ENCODE measurements at regions not wholly inside any gene's neighbourhood (a gene's known extent, or its start where the extent isn't known, plus 50 kb on each side); places are given as distances from the start of the nearest gene placed in this dataset.

DNA sequence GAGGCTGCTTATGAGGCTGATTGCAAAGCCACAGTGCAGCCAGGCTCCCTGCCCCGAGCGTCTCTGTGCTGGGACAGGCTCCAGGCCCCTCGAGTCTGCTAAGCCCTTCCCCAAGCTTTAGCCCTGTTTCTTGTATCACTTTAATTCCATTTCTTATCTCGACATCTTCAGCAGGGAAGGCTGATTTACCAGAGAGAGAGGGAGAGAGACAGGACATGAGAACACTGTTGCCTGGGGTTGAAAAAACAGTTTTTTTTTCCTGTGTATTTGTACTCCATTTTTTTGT, 386.5 kb downstream of the SMOC2 start:
- Histone ChIP-seq H3K36me3 (ENCODE audit: control insufficient read depth, insufficient read depth, low read length) (no peaks in the 10 kb centered on the region), H3K9me3 (ENCODE audit: control insufficient read depth, insufficient read depth, low read length) (no peaks in the 10 kb centered on the region), H3K4me3 (ENCODE audit: low read length) (no peak overlapping the region), H3K4me1 (ENCODE audit: control insufficient read depth, insufficient read depth, low read length) (no peaks in the 10 kb centered on the region), H3K27me3 (ENCODE audit: control insufficient read depth, insufficient read depth, low read length) (no peaks in the 10 kb centered on the region), H3K27ac (ENCODE audit: low read length) (no peak overlapping the region)
- 76% methylated on average over 3 of the region's 4 CpGs for WGBS (ENCODE audit: insufficient coverage)
- Mint-ChIP-seq H3K36me3 (no peaks in the 10 kb centered on the region), H3K27ac (peak overlapping the region in 1 of 2 donors; percentile 57), H3K4me3 (no peak overlapping the region), H3K27me3 (ENCODE audit: low read depth in 2 of 2) (no peaks in the 10 kb centered on the region), H3K4me1 (no peaks in the 10 kb centered on the region), H3K9me3 (no peaks in the 10 kb centered on the region)
- TF ChIP-seq, protein P1, sequence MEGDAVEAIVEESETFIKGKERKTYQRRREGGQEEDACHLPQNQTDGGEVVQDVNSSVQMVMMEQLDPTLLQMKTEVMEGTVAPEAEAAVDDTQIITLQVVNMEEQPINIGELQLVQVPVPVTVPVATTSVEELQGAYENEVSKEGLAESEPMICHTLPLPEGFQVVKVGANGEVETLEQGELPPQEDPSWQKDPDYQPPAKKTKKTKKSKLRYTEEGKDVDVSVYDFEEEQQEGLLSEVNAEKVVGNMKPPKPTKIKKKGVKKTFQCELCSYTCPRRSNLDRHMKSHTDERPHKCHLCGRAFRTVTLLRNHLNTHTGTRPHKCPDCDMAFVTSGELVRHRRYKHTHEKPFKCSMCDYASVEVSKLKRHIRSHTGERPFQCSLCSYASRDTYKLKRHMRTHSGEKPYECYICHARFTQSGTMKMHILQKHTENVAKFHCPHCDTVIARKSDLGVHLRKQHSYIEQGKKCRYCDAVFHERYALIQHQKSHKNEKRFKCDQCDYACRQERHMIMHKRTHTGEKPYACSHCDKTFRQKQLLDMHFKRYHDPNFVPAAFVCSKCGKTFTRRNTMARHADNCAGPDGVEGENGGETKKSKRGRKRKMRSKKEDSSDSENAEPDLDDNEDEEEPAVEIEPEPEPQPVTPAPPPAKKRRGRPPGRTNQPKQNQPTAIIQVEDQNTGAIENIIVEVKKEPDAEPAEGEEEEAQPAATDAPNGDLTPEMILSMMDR (IDR thresholded peaks at IDR 0.05) = no peak
- no peak for ATAC-seq
- no peak for DNase-seq
- intact Hi-C loops (cut with micrococcal nuclease) = loop anchor here (10.0 kb wide), 1 partner anchor 57 kb away; no protein-coding TSS in a partner anchor

DNA sequence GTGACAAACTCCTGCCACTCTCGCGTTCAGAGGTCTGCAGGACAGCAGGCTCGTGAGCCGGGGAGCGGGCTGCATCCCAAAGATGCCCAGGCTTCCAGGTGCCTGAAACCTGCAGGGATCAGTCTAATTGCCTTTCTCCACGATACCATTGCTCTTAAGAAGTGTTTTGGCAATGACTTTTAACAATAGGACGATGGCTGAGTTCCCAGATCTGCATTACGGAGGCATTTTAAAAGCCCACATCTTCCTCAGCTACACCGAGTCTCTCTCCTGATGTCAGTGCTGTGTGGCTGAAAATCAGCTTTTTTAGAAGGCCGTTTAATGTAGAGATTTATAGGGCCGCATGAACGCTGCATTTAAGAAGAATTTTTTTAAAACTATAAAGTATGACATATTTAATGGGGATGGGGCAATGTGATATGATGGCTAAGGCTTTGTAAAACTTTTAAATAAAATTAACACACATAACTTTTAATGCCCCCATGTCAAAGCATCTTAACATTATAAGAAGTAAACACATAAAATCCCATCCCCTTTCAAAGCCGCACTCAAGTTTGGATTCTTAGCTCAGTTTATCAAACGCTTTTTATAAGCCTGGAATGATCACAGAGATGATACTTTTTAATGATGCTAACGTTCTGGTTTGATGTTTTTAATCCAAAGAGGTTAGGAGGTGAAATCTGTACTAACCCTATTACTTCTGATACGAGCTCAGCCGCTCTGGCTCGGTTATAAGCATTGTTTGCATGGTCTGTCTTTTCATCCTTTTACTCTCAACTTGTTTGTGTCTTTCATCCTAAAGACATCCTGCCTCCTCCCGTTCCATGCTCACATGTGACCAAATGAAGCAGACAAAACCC, 386.0 kb downstream of the SMOC2 start:
- TF ChIP-seq, protein P1 (IDR thresholded peaks at IDR 0.05) = no peak
- Histone ChIP-seq H3K36me3 (ENCODE audit: control insufficient read depth, insufficient read depth, low read length) (no peaks in the 10 kb centered on the region), H3K27ac (ENCODE audit: low read length) (no peak overlapping the region), H3K9me3 (ENCODE audit: control insufficient read depth, insufficient read depth, low read length) (no peaks in the 10 kb centered on the region), H3K4me3 (ENCODE audit: low read length) (no peak overlapping the region), H3K27me3 (ENCODE audit: control insufficient read depth, insufficient read depth, low read length) (no peaks in the 10 kb centered on the region), H3K4me1 (ENCODE audit: control insufficient read depth, insufficient read depth, low read length) (no peaks in the 10 kb centered on the region)
- Mint-ChIP-seq H3K4me1 (no peaks in the 10 kb centered on the region), H3K27ac (peak overlapping the region in 1 of 2 donors; percentile 57), H3K36me3 (no peaks in the 10 kb centered on the region), H3K9me3 (no peaks in the 10 kb centered on the region), H3K27me3 (ENCODE audit: low read depth in 2 of 2) (no peaks in the 10 kb centered on the region), H3K4me3 (no peak overlapping the region)
- intact Hi-C loops (cut with micrococcal nuclease) = loop anchor here (10.0 kb wide), 1 partner anchor 58 kb away; no protein-coding TSS in a partner anchor
- DNase-seq = no peak
- ATAC-seq = no peak
- WGBS (ENCODE audit: insufficient coverage) = 86% methylated on average over 18 of the region's 19 CpGs

DNA sequence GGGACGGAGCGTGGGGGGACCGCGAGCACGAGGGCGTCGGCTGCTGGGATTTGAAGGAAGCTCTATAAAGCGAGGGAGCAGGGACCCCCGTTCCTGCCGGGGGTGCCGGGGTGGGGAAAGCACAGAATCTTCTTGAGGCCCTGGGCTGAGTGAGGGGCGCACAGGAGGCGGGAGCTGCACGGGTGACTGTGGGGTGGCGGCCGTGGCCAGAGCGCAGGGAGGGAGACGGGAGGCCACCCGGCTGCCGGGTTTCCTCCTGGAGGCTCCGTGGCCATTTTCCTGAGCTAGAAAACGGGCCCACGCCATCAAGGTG, 385.1 kb downstream of the SMOC2 start:
- no peaks in the 10 kb centered on the region for H3K4me1 Mint-ChIP-seq
- Histone ChIP-seq H3K4me1 (ENCODE audit: control insufficient read depth, insufficient read depth, low read length) (no peaks in the 10 kb centered on the region), H3K27me3 (ENCODE audit: control insufficient read depth, insufficient read depth, low read length) (no peaks in the 10 kb centered on the region), H3K4me3 (ENCODE audit: low read length) (no peak overlapping the region), H3K36me3 (ENCODE audit: control insufficient read depth, insufficient read depth, low read length) (no peaks in the 10 kb centered on the region), H3K9me3 (ENCODE audit: control insufficient read depth, insufficient read depth, low read length) (no peaks in the 10 kb centered on the region), H3K27ac (ENCODE audit: low read length) (no peak overlapping the region)
- no peaks in the 10 kb centered on the region for H3K36me3 Mint-ChIP-seq
- WGBS (ENCODE audit: insufficient coverage) = 96% methylated on average over 23 of the region's 23 CpGs
- DNase-seq = no peak
- ATAC-seq = no peak
- no peaks in the 10 kb centered on the region for H3K9me3 Mint-ChIP-seq
- TF ChIP-seq, protein P1 (IDR thresholded peaks at IDR 0.05) = no peak
- intact Hi-C loops (cut with micrococcal nuclease) = loop anchor here (10.0 kb wide), 1 partner anchor 59 kb away; no protein-coding TSS in a partner anchor
- no peak overlapping the region for H3K27ac Mint-ChIP-seq
- no peak overlapping the region for H3K4me3 Mint-ChIP-seq
- peaks cover 0 to 1% of the 10 kb centered on the region in 2 donors for H3K27me3 Mint-ChIP-seq (ENCODE audit: low read depth in 2 of 2)

Data from natural killer cell (primary cell).